Naive thymus-derived CD8-positive, alpha-beta T cell (primary cell): ENCODE measurements at regions not wholly inside any gene's neighbourhood (a gene's known extent, or its start where the extent isn't known, plus 50 kb on each side); places are given as distances from the start of the nearest gene placed in this dataset.

Experiments used
- ATAC-seq, 2 donors: fragments of 150-1000 bp; cut with Tn5 transposase in 1 of 2; sonication (Bioruptor Pico), chemical (Tn5 transposase) in 1 of 2; 1 replicate in 1 of 2; 2 replicates in 1 of 2; pipeline ENCODE4 v1.10.0; 2021; ENCODE audit warnings: mild to moderate bottlenecking in 2 of 2, moderate library complexity in 2 of 2
- POLR2A ChIA-PET: fragments of 350-600 bp; sonication (Branson Sonifier 250); formaldehyde crosslinking; loops from one replicate; lab custom pipeline; 2021; ENCODE audit warnings: antibody characterized with exemption; lab: Charles Lee
- DNase-seq, 10 donors: peaks; one replicate each; pipeline versions ENCODE4 v3.0.0 to v3.0.0-alpha.2; 2020 to 2022
- H3K27ac Mint-ChIP-seq, 10 donors: one replicate each; pipeline ENCODE4 v1.8.0; 2020 to 2022; ENCODE audit warnings: mild to moderate bottlenecking in 10 of 10, mixed read lengths in 10 of 10, moderate library complexity in 4 of 10, inconsistent platforms in 1 of 10
- H3K27me3 Mint-ChIP-seq, 5 donors: one replicate each; pipeline ENCODE4 v1.8.0; 2021 to 2022; ENCODE audit warnings: mixed read lengths in 5 of 5
- H3K36me3 Mint-ChIP-seq, 3 donors: one replicate each; pipeline ENCODE4 v1.8.0; 2020 to 2022; ENCODE audit warnings: mixed read lengths in 3 of 3, mild to moderate bottlenecking in 2 of 3, inconsistent platforms in 1 of 3
- H3K4me1 Mint-ChIP-seq, 4 donors: one replicate each; pipeline ENCODE4 v1.8.0; 2021 to 2022; ENCODE audit warnings: mixed read lengths in 4 of 4
- H3K4me3 Mint-ChIP-seq, 10 donors: one replicate each; pipeline ENCODE4 v1.8.0; 2020 to 2022; ENCODE audit warnings: mild to moderate bottlenecking in 10 of 10, mixed read lengths in 10 of 10, moderate library complexity in 6 of 10, inconsistent platforms in 1 of 10
- H3K9me3 Mint-ChIP-seq, 9 donors: one replicate each; pipeline ENCODE4 v1.8.0; 2020 to 2022; ENCODE audit warnings: mixed read lengths in 9 of 9, mild to moderate bottlenecking in 3 of 9, inconsistent platforms in 1 of 9, moderate library complexity in 1 of 9

GRCh38 chr19:31095100-31095804 is 254.0 kb downstream of the TSHZ3 start:
- Mint-ChIP-seq H3K36me3 (no peaks in the 10 kb centered on the region), H3K27ac (no peak overlapping the region), H3K9me3 (peaks cover 0 to 2% (median 0%) of the 10 kb centered on the region in 9 donors), H3K4me3 (no peak overlapping the region), H3K27me3 (peaks cover 0 to 17% (median 7%) of the 10 kb centered on the region in 5 donors), H3K4me1 (no peaks in the 10 kb centered on the region)
- POLR2A ChIA-PET: no interaction called here
- no peak for DNase-seq
- ATAC-seq: no peak

GRCh38 chr19:31092274-31092673 is 257.0 kb downstream of the TSHZ3 start:
- Mint-ChIP-seq H3K36me3 (no peaks in the 10 kb centered on the region), H3K9me3 (peaks cover 0 to 2% (median 0%) of the 10 kb centered on the region in 9 donors), H3K4me1 (no peaks in the 10 kb centered on the region), H3K27me3 (peaks cover 2 to 24% (median 13%) of the 10 kb centered on the region in 5 donors), H3K4me3 (no peak overlapping the region), H3K27ac (no peak overlapping the region)
- no peak for ATAC-seq
- no peak for DNase-seq
- POLR2A ChIA-PET: no interaction called here

GRCh38 chr19:31089681-31090080 is 259.6 kb downstream of the TSHZ3 start:
- DNase-seq (no peak), ATAC-seq (no peak)
- no peaks in the 10 kb centered on the region for H3K36me3 Mint-ChIP-seq
- peaks cover 0 to 2% (median 0%) of the 10 kb centered on the region in 9 donors for H3K9me3 Mint-ChIP-seq
- H3K27me3 Mint-ChIP-seq: peaks cover 8 to 25% (median 12%) of the 10 kb centered on the region in 5 donors
- no peaks in the 10 kb centered on the region for H3K4me1 Mint-ChIP-seq
- POLR2A ChIA-PET: no interaction called here
- no peak overlapping the region for H3K27ac Mint-ChIP-seq
- no peak overlapping the region for H3K4me3 Mint-ChIP-seq

- ATAC-seq: no peak
- POLR2A ChIA-PET: no interaction called here
- H3K27ac Mint-ChIP-seq: no peak overlapping the region
Observed at GRCh38 chr19:31085125-31085524, 264.1 kb downstream of the TSHZ3 start.

GRCh38 chr19:31083105-31083504 is 266.1 kb downstream of the TSHZ3 start:
- Mint-ChIP-seq H3K9me3 (peaks cover 0 to 3% (median 0%) of the 10 kb centered on the region in 9 donors), H3K4me3 (no peak overlapping the region), H3K27me3 (peaks cover 8 to 12% (median 10%) of the 10 kb centered on the region in 5 donors), H3K36me3 (no peaks in the 10 kb centered on the region), H3K4me1 (no peaks in the 10 kb centered on the region), H3K27ac (no peak overlapping the region)
- DNase-seq (no peak), ATAC-seq (no peak)
- POLR2A ChIA-PET: no interaction called here

More at GRCh38 chr19:31085125-31085524, 264.1 kb downstream of the TSHZ3 start:
- Mint-ChIP-seq H3K9me3 (peaks cover 0 to 3% (median 0%) of the 10 kb centered on the region in 9 donors), H3K27me3 (peaks cover 4 to 8% (median 5%) of the 10 kb centered on the region in 5 donors), H3K4me1 (no peaks in the 10 kb centered on the region), H3K4me3 (no peak overlapping the region), H3K36me3 (no peaks in the 10 kb centered on the region)
- no peak for DNase-seq

- DNase-seq: no peak
- H3K9me3 Mint-ChIP-seq: no peaks in the 10 kb centered on the region
- ATAC-seq: no peak
- H3K4me3 Mint-ChIP-seq: no peak overlapping the region
- H3K4me1 Mint-ChIP-seq: no peaks in the 10 kb centered on the region
- POLR2A ChIA-PET: no interaction called here
- no peaks in the 10 kb centered on the region for H3K36me3 Mint-ChIP-seq
- no peak overlapping the region for H3K27ac Mint-ChIP-seq
- H3K27me3 Mint-ChIP-seq: peaks cover 22 to 73% (median 29%) of the 10 kb centered on the region in 5 donors
Observed at GRCh38 chr19:31075146-31075655, 274.0 kb downstream of the TSHZ3 start.

GRCh38 chr19:31074199-31075125 is 274.8 kb downstream of the TSHZ3 start:
- DNase-seq (no peak), ATAC-seq (no peak)
- Mint-ChIP-seq H3K36me3 (no peaks in the 10 kb centered on the region), H3K27ac (no peak overlapping the region), H3K9me3 (no peaks in the 10 kb centered on the region), H3K27me3 (peaks cover 20 to 73% (median 26%) of the 10 kb centered on the region in 5 donors), H3K4me3 (no peak overlapping the region), H3K4me1 (no peaks in the 10 kb centered on the region)
- POLR2A ChIA-PET: no interaction called here

- Mint-ChIP-seq H3K4me3 (no peak overlapping the region), H3K27me3 (peaks cover 20 to 72% (median 27%) of the 10 kb centered on the region in 5 donors), H3K4me1 (no peaks in the 10 kb centered on the region), H3K9me3 (no peaks in the 10 kb centered on the region), H3K27ac (no peak overlapping the region), H3K36me3 (no peaks in the 10 kb centered on the region)
- POLR2A ChIA-PET: no interaction called here
- DNase-seq (no peak), ATAC-seq (no peak)
Observed at GRCh38 chr19:31073485-31074198, 275.6 kb downstream of the TSHZ3 start.

GRCh38 chr19:31072451-31072850 is 276.8 kb downstream of the TSHZ3 start:
- no peaks in the 10 kb centered on the region for H3K4me1 Mint-ChIP-seq
- DNase-seq: no peak
- H3K9me3 Mint-ChIP-seq: no peaks in the 10 kb centered on the region
- H3K27me3 Mint-ChIP-seq: peaks cover 19 to 80% (median 30%) of the 10 kb centered on the region in 5 donors
- H3K27ac Mint-ChIP-seq: no peak overlapping the region
- H3K36me3 Mint-ChIP-seq: no peaks in the 10 kb centered on the region
- no peak overlapping the region for H3K4me3 Mint-ChIP-seq
- ATAC-seq: no peak
- POLR2A ChIA-PET: no interaction called here

- Mint-ChIP-seq H3K27ac (no peak overlapping the region), H3K4me3 (no peak overlapping the region), H3K27me3 (peaks cover 16 to 75% (median 30%) of the 10 kb centered on the region in 5 donors), H3K4me1 (no peaks in the 10 kb centered on the region), H3K36me3 (no peaks in the 10 kb centered on the region), H3K9me3 (no peaks in the 10 kb centered on the region)
- DNase-seq: no peak
- POLR2A ChIA-PET: no interaction called here
- ATAC-seq: no peak
Observed at GRCh38 chr19:31071136-31071855, 277.9 kb downstream of the TSHZ3 start.

GRCh38 chr19:31070146-31071065 is 278.8 kb downstream of the TSHZ3 start:
- no peak overlapping the region for H3K4me3 Mint-ChIP-seq

More at GRCh38 chr19:31070146-31071065, 278.8 kb downstream of the TSHZ3 start:
- no peak for DNase-seq
- Mint-ChIP-seq H3K36me3 (no peaks in the 10 kb centered on the region), H3K27ac (no peak overlapping the region), H3K4me1 (no peaks in the 10 kb centered on the region), H3K27me3 (peaks cover 15 to 67% (median 27%) of the 10 kb centered on the region in 5 donors), H3K9me3 (no peaks in the 10 kb centered on the region)
- POLR2A ChIA-PET: no interaction called here
- ATAC-seq: no peak
